HG03354 (cell line): ENCODE measurements at regions not wholly inside any gene's neighbourhood (a gene's known extent, or its start where the extent isn't known, plus 50 kb on each side); places are given as distances from the start of the nearest gene placed in this dataset.

Experiments used
- ATAC-seq: cut with Tn5 transposase; IDR thresholded peaks from one replicate; pipeline ENCODE4 v1.9.1; 2021; ENCODE audit warnings: mild to moderate bottlenecking; ENCODE audit not compliant: unreplicated experiment, poor library complexity, severe bottlenecking

DNA sequence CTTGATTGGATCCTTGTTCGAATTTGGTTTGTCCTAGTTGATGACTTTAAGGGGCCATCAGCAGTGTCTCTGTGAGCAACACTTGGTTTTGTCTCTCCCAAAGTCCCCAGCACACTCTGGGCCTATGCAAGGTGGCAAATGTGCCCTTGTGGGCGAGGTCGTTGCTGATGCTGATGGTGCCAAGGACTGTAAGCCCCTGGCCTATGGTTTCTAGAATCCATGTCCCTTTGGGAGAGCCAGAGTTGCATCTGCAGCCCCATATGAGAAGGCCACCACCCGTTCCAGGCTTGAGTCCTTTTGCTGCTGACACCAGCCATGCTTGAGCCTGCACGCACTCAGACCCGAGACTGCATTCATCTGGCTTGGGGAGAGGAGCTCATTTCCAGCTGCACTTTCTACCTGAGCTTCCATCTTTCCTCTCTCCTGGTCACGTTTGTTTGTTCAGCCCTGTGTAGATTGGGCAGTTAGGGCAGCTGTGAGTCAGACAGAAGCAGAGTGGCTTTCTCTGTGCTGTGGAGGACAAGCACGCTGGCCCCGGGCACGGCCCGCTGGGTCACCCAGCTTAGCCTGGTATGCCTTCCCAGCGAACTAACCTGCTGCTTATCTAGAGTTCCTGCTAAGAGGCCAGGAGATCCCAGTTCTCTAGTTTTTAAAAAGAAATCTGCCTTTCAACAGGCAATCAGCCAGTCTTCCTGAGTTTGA lies 52.1 kb upstream of the CSF3R start:
- ATAC-seq = no peak

DNA sequence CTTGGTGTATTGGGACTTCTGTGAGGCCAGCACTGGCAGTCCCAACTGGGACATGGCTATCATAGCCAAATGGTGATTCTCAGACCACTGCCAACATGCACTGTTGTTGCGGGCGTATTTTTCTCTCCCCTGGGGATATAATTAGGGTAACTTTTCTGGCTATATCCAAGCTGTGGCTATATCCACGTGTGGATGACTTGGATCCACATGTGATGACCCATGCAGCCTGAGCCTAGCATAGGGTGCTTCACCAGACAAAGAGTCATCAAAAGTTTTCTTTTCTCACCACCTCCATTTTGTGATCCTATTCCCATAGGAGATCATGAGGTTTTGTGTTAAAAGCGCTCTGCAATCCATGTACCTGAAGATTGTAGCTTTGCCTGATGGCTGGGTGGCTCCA lies 51.2 kb upstream of the CSF3R start:
- ATAC-seq = no peak

DNA sequence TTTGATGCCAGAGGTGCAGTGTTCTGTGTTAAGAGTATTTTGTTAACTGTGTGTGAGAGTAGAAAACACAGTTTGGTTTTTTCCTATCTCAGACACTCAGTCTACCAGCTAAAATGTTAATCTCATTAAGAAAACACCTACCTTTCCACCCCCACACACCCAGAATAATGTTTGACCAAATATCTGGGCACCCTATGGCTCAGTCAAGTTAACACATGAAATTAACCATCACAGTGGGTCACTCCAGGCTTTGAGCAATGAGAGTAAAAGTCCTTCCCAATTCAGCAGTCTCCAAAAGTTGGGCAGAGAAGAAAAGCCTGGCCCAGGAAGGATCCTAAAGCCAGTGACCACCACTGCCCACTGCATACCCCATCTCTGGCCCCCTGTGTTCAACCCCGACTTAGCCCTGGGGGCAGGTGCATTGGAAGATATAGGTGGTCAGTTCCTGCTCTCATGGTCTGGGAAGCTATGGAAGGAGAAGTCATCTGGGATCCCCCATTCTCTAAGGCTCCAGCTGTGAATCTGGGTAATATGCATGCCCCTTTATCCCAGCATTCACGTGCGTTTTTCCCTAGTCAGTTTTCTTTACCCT lies 50.2 kb upstream of the CSF3R start:
- no peak for ATAC-seq
